Hepatocyte (in vitro differentiated cells): ENCODE measurements at regions not wholly inside any gene's neighbourhood (a gene's known extent, or its start where the extent isn't known, plus 50 kb on each side); places are given as distances from the start of the nearest gene placed in this dataset.

Experiments
- DNase-seq: peaks from one replicate; pipeline ENCODE4 v3.0.0-alpha.2; 2016; ENCODE audit warnings: low spot score
- H2AFZ ChIP-seq: fragments of 200-600 bp; sonication (generic); 2 replicates; pipeline ENCODE4 v1.6.0; 2016; ENCODE audit warnings: antibody characterized with exemption, mild to moderate bottlenecking
- H3K27ac ChIP-seq: fragments of 200-600 bp; sonication (generic); 2 replicates; pipeline ENCODE4 v1.5.1; 2016; ENCODE audit warnings: mild to moderate bottlenecking
- H3K27me3 ChIP-seq: fragments of 200-600 bp; sonication (generic); 2 replicates; pipeline ENCODE4 v1.6.1; 2016
- H3K36me3 ChIP-seq: fragments of 200-600 bp; sonication (generic); replicated peaks from 2 replicates; pipeline ENCODE4 v1.5.1; 2016; ENCODE audit warnings: low read depth; ENCODE audit not compliant: insufficient read depth
- H3K4me1 ChIP-seq: fragments of 200-600 bp; sonication (generic); 2 replicates; pipeline ENCODE4 v1.5.1; 2016; ENCODE audit warnings: mild to moderate bottlenecking, moderate library complexity; ENCODE audit not compliant: insufficient read depth
- H3K4me2 ChIP-seq: fragments of 200-600 bp; sonication (generic); 2 replicates; pipeline ENCODE4 v1.6.0; 2016
- H3K4me3 ChIP-seq: fragments of 200-600 bp; sonication (generic); 2 replicates; pipeline ENCODE4 v1.5.1; 2016; ENCODE audit warnings: mild to moderate bottlenecking
- H3K79me2 ChIP-seq: fragments of 200-600 bp; sonication (generic); 2 replicates; pipeline ENCODE4 v1.6.0; 2017; ENCODE audit warnings: mild to moderate bottlenecking
- H3K9me2 ChIP-seq: fragments of 200-600 bp; sonication (generic); replicated peaks from 2 replicates; pipeline ENCODE4 v1.6.0; 2017; ENCODE audit warnings: mild to moderate bottlenecking; ENCODE audit not compliant: insufficient read depth
- H3K9me3 ChIP-seq: fragments of 200-600 bp; sonication (generic); 2 replicates; pipeline ENCODE4 v1.5.1; 2016; ENCODE audit warnings: low read depth, mild to moderate bottlenecking
- H4K20me1 ChIP-seq: fragments of 200-600 bp; sonication (generic); 2 replicates; pipeline ENCODE4 v1.6.0; 2016; ENCODE audit warnings: mild to moderate bottlenecking; ENCODE audit not compliant: insufficient read depth, poor library complexity, severe bottlenecking
- CTCF ChIP-seq: fragments of 200-600 bp; sonication (generic); IDR thresholded peaks from 2 replicates; pipeline ENCODE4 v1.5.1; 2016; ENCODE audit warnings: antibody characterized with exemption, mild to moderate bottlenecking; ENCODE audit not compliant: poor library complexity
- EZH2 ChIP-seq: fragments of 200-600 bp; sonication (generic); IDR thresholded peaks from 2 replicates; pipeline ENCODE4 v1.6.1; 2016; ENCODE audit warnings: antibody characterized with exemption, mild to moderate bottlenecking, borderline replicate concordance
- EZH2phosphoT487 ChIP-seq: fragments of 200-600 bp; sonication (generic); IDR thresholded peaks from one replicate; pipeline ENCODE4 v1.6.1; 2018; ENCODE audit warnings: antibody characterized with exemption, mild to moderate bottlenecking, low read depth, moderate library complexity; ENCODE audit not compliant: unreplicated experiment, severe bottlenecking
- WGBS: methylation state at CpG from one replicate; pipeline ENCODE4 v1.1.6; 2016; ENCODE audit warnings: low lambda C conversion rate; ENCODE audit errors: missing lambda C conversion rate; 5-methylcytosine and 5-hydroxymethylcytosine counted together

GRCh38 chr10:3415878-3416605 is 243.5 kb upstream of the PITRM1 start:
- Histone ChIP-seq H4K20me1 (no peaks in the 10 kb centered on the region), H3K4me1 (peaks cover 9% of the 10 kb centered on the region), H3K79me2 (no peaks in the 10 kb centered on the region), H3K4me2 (no peak overlapping the region), H3K27me3 (no peaks in the 10 kb centered on the region), H3K9me2 (no peaks in the 10 kb centered on the region), H3K4me3 (no peak overlapping the region), H3K36me3 (no peaks in the 10 kb centered on the region), H3K9me3 (no peaks in the 10 kb centered on the region), H2AFZ (no peak overlapping the region), H3K27ac (no peak overlapping the region)
- no peak for DNase-seq
- WGBS = 83% methylated on average over 17 of the region's 17 CpGs
- TF ChIP-seq EZH2 = no peak
- TF ChIP-seq CTCF = no peak
- TF ChIP-seq EZH2phosphoT487 = no peak

GRCh38 chr10:3415038-3415736 is 242.6 kb upstream of the PITRM1 start:
- H3K4me3 ChIP-seq = no peak overlapping the region
- no peak overlapping the region for H3K27ac ChIP-seq

GRCh38 chr10:3414667-3415023 is 242.1 kb upstream of the PITRM1 start:
- Histone ChIP-seq H3K27me3 (no peaks in the 10 kb centered on the region), H3K36me3 (no peaks in the 10 kb centered on the region), H3K9me2 (no peaks in the 10 kb centered on the region), H3K9me3 (no peaks in the 10 kb centered on the region), H3K27ac (no peak overlapping the region), H3K4me2 (no peak overlapping the region), H3K79me2 (no peaks in the 10 kb centered on the region), H4K20me1 (no peaks in the 10 kb centered on the region), H2AFZ (no peak overlapping the region), H3K4me3 (no peak overlapping the region), H3K4me1 (peaks cover 9% of the 10 kb centered on the region)
- WGBS = 58% methylated on average over 10 of the region's 10 CpGs
- DNase-seq = no peak
- no peak for TF ChIP-seq CTCF
- TF ChIP-seq EZH2 = no peak

More at GRCh38 chr10:3415038-3415736, 242.6 kb upstream of the PITRM1 start:
- no peak for DNase-seq
- Histone ChIP-seq H3K36me3 (no peaks in the 10 kb centered on the region), H3K4me2 (no peak overlapping the region), H4K20me1 (no peaks in the 10 kb centered on the region), H3K9me2 (no peaks in the 10 kb centered on the region), H2AFZ (no peak overlapping the region), H3K79me2 (no peaks in the 10 kb centered on the region), H3K4me1 (peaks cover 9% of the 10 kb centered on the region), H3K9me3 (no peaks in the 10 kb centered on the region), H3K27me3 (no peaks in the 10 kb centered on the region)
- 85% methylated on average over 21 of the region's 21 CpGs for WGBS
- TF ChIP-seq CTCF (no peak), EZH2phosphoT487 (no peak), EZH2 (no peak)
